Uterus (tissue), 2 donors: ENCODE measurements at regions not wholly inside any gene's neighbourhood (a gene's known extent, or its start where the extent isn't known, plus 50 kb on each side); places are given as distances from the start of the nearest gene placed in this dataset.
"Not testable (repeated sequence)": the region's sequence is repeated elsewhere in the genome, so short reads cannot be mapped to it uniquely, and the experiment has no call there.

Source experiments
- CTCF ChIP-seq, 4 experiments: fragments of 200-600 bp in 2 of 4; fragments of 450-650 bp in 2 of 4; sonication (generic) in 2 of 4; IDR thresholded peaks; one replicate each; pipeline ENCODE4 v1.5.1; 2016 to 2019; ENCODE audit warnings: antibody characterized with exemption in 4 of 4, mild to moderate bottlenecking in 2 of 4, moderate library complexity in 1 of 4
- POLR2A ChIP-seq, 2 donors: fragments of 450-650 bp; IDR thresholded peaks; one replicate each; pipeline ENCODE4 v1.6.1; 2016; ENCODE audit warnings: antibody characterized with exemption in 2 of 2, mild to moderate bottlenecking in 1 of 2, moderate library complexity in 1 of 2

- TF ChIP-seq CTCF, POLR2A (IDR thresholded peaks at IDR 0.05): not testable (repeated sequence)
Observed at GRCh38 chr11:82182697-82183096, 551.0 kb downstream of the FAM181B start.
